HepG2 (cell line): ENCODE measurements at regions not wholly inside any gene's neighbourhood (a gene's known extent, or its start where the extent isn't known, plus 50 kb on each side); places are given as distances from the start of the nearest gene placed in this dataset.

ENCODE experiments used
- ATAC-seq: fragments of 200-7000 bp; cut with Tn5 transposase; 3 replicates; pipeline ENCODE4 v1.9.1; 2020; ENCODE audit warnings: mild to moderate bottlenecking, moderate library complexity
- BruUV-seq: library from RNA; stranded (reverse); fragments of 400-500 nt; replicated peaks from 2 replicates; lab custom pipeline; 2021; lab: Mats Ljungman, UMichigan
- CTCF ChIA-PET: fragments of 300-600 bp; formaldehyde crosslinking; extraction: SDS; loops from one replicate; lab custom pipeline; 2021; ENCODE audit warnings: low total read pairs, inconsistent platforms, low intra/inter-chr PET ratio; lab: Yijun Ruan, JAX
- POLR2A ChIA-PET: fragments of 350-600 bp; sonication (Branson Sonifier 250); formaldehyde crosslinking; loops from one replicate; lab custom pipeline; 2020; ENCODE audit warnings: antibody characterized with exemption, inconsistent platforms; lab: Yijun Ruan, JAX
- DNase-seq: peaks from one replicate; pipeline ENCODE4 v3.0.0-alpha.2; 2015; ENCODE audit warnings: low spot score
- FAIRE-seq: peaks from 3 replicates; lab custom pipeline; 2011; peaks lifted over from hg19 to GRCh38; lab: Jason Lieb, UNC
- H2AFZ ChIP-seq: one replicate; pipeline ENCODE4 v1.6.1; 2011; ENCODE audit warnings: low read length, inconsistent platforms
- H3K27ac ChIP-seq: fragments of 300-600 bp; 3 replicates; pipeline ENCODE4 v1.8.0; 2011; ENCODE audit warnings: mixed run types, mild to moderate bottlenecking, mixed read lengths, low read length, inconsistent platforms; ENCODE audit not compliant: insufficient read depth; ENCODE audit errors: extremely low read length
- H3K27me3 ChIP-seq, 2 experiments: fragments of 200-600 bp in 1 of 2; 2 replicates in 1 of 2; 3 replicates in 1 of 2; pipeline versions ENCODE4 v1.6.0 to v1.8.0; 2011; ENCODE audit warnings: low read length in 2 of 2, mild to moderate bottlenecking in 2 of 2, moderate library complexity in 2 of 2, inconsistent platforms in 1 of 2; ENCODE audit not compliant: insufficient read depth in 2 of 2, control insufficient read depth in 1 of 2
- H3K36me3 ChIP-seq, 2 experiments: fragments of 200-600 bp in 1 of 2; replicated peaks in 1 of 2; 2 replicates in 1 of 2; 3 replicates in 1 of 2; pipeline versions ENCODE4 v1.5.1 to v1.8.0; 2011; ENCODE audit warnings: low read length in 2 of 2, inconsistent platforms in 1 of 2; ENCODE audit not compliant: insufficient read depth in 2 of 2, control insufficient read depth in 1 of 2
- H3K4me1 ChIP-seq: 2 replicates; pipeline ENCODE4 v1.5.1; 2012; ENCODE audit warnings: low read length, inconsistent platforms; ENCODE audit not compliant: insufficient read depth
- H3K4me2 ChIP-seq: 2 replicates; pipeline ENCODE4 v1.6.0; 2011; ENCODE audit warnings: low read depth, low read length, inconsistent platforms
- H3K4me3 ChIP-seq, 3 experiments: fragments of 200-600 bp in 1 of 3; sonication (generic), shearing (Covaris generic) in 1 of 3; replicated peaks in 1 of 3; 2 replicates each; pipeline ENCODE4 v1.5.1; 2011 to 2016; ENCODE audit warnings: low read length in 3 of 3, inconsistent platforms in 2 of 3, low read depth in 2 of 3, mild to moderate bottlenecking in 2 of 3, control low read depth in 1 of 3, mixed read lengths in 1 of 3; ENCODE audit not compliant: insufficient read depth in 1 of 3
- H3K79me2 ChIP-seq: one replicate; pipeline ENCODE4 v1.6.1; 2011; ENCODE audit warnings: low read length, inconsistent platforms; ENCODE audit not compliant: insufficient read depth
- H3K9ac ChIP-seq: 2 replicates; pipeline ENCODE4 v1.6.0; 2011; ENCODE audit warnings: mild to moderate bottlenecking, low read depth, low read length, inconsistent platforms; ENCODE audit not compliant: insufficient read depth
- H3K9me3 ChIP-seq: 2 replicates; pipeline ENCODE4 v1.5.1; 2012; ENCODE audit warnings: mild to moderate bottlenecking, low read length
- H4K20me1 ChIP-seq: 2 replicates; pipeline ENCODE4 v1.6.0; 2011; ENCODE audit warnings: inconsistent platforms, mild to moderate bottlenecking, low read length, moderate library complexity; ENCODE audit not compliant: insufficient read depth
- CREM ChIP-seq, 2 experiments: sonication (generic) in 1 of 2; formaldehyde crosslinking in 1 of 2; IDR thresholded peaks; 2 replicates each; pipeline versions ENCODE4 v1.4.0 to v1.6.1; 2016 to 2020; ENCODE audit warnings: antibody characterized with exemption in 1 of 2, mild to moderate bottlenecking in 1 of 2, missing genetic modification reagents in 1 of 2
- DDIT3 ChIP-seq: sonication (generic); formaldehyde crosslinking; IDR thresholded peaks from 2 replicates; pipeline ENCODE4 v1.4.0; 2020; ENCODE audit warnings: mild to moderate bottlenecking, missing genetic modification reagents
- GMEB1 ChIP-seq: sonication (generic); formaldehyde crosslinking; IDR thresholded peaks from 2 replicates; pipeline ENCODE4 v1.5.1; 2020; ENCODE audit warnings: missing genetic modification reagents, mild to moderate bottlenecking, borderline replicate concordance
- KLF13 ChIP-seq: sonication (generic); formaldehyde crosslinking; IDR thresholded peaks from 2 replicates; pipeline ENCODE4 v1.4.0; 2020; ENCODE audit warnings: mild to moderate bottlenecking, missing genetic modification reagents
- SIX4 ChIP-seq: sonication (generic); formaldehyde crosslinking; IDR thresholded peaks from 2 replicates; pipeline ENCODE4 v1.4.0; 2020; ENCODE audit warnings: missing genetic modification reagents
- SKIL ChIP-seq: sonication (generic); formaldehyde crosslinking; IDR thresholded peaks from 2 replicates; pipeline ENCODE4 v1.8.0; 2022; ENCODE audit warnings: missing genetic modification reagents, mild to moderate bottlenecking, moderate library complexity, borderline replicate concordance
- TBX2 ChIP-seq: sonication (generic); formaldehyde crosslinking; IDR thresholded peaks from 2 replicates; pipeline ENCODE4 v1.5.0; 2020; ENCODE audit warnings: missing genetic modification reagents, mild to moderate bottlenecking, borderline replicate concordance
- ZFP62 ChIP-seq: sonication (generic); formaldehyde crosslinking; IDR thresholded peaks from 2 replicates; pipeline ENCODE4 v1.4.0; 2020; ENCODE audit warnings: missing genetic modification reagents
- ZFY ChIP-seq: sonication (generic); formaldehyde crosslinking; IDR thresholded peaks from 2 replicates; pipeline ENCODE4 v1.4.0; 2020; ENCODE audit warnings: missing genetic modification reagents
- ZNF138 ChIP-seq: sonication (generic); formaldehyde crosslinking; IDR thresholded peaks from 2 replicates; pipeline ENCODE4 v1.5.0; 2020; ENCODE audit warnings: mild to moderate bottlenecking, low read depth, missing genetic modification reagents
- ZNF749 ChIP-seq: sonication (generic); formaldehyde crosslinking; IDR thresholded peaks from 2 replicates; pipeline ENCODE4 v1.8.0; 2022; ENCODE audit warnings: mild to moderate bottlenecking, missing genetic modification reagents, moderate library complexity, borderline replicate concordance
- ZNF816 ChIP-seq: sonication (generic); formaldehyde crosslinking; IDR thresholded peaks from 2 replicates; pipeline ENCODE4 v1.8.0; 2022; ENCODE audit warnings: missing genetic modification reagents, mild to moderate bottlenecking, borderline replicate concordance
- WGBS: methylation state at CpG from one replicate; pipeline ENCODE4 v1.1.6; 2017; ENCODE audit warnings: low lambda C conversion rate; 5-methylcytosine and 5-hydroxymethylcytosine counted together
- in situ Hi-C: cut with HindIII; loops from 2 replicates; pipeline ENCODE4 v1.10.0; 2017; ENCODE audit warnings: low pct_unique_long_range_greater_than_20kb; ENCODE audit not compliant: extremely low pct_ligation_motif_present
- intact Hi-C: fragments of 100-400 bp; cut with micrococcal nuclease; formaldehyde crosslinking; loops from one replicate; pipeline ENCODE4 v1.10.0; 2022; ENCODE audit not compliant: unreplicated experiment
- TF ChIP-seq, protein P1 (sequence below): sonication (generic); formaldehyde crosslinking; IDR thresholded peaks from 2 replicates; pipeline ENCODE4 v1.8.0; 2022; ENCODE audit warnings: mild to moderate bottlenecking, missing genetic modification reagents, moderate library complexity

- H3K4me3 ChIP-seq: no peak overlapping the region
- BruUV-seq: no TSS peak
- H3K36me3 ChIP-seq: no peaks in the 10 kb centered on the region
- no peak for FAIRE-seq
- H4K20me1 ChIP-seq: no peaks in the 10 kb centered on the region
- intact Hi-C loops (no loop called here), in situ Hi-C loops (no loop called here)
- H3K9ac ChIP-seq: no peak overlapping the region
- no peak for DNase-seq
- ChIA-PET CTCF (no interaction called here), POLR2A (no interaction called here)
- H3K4me1 ChIP-seq: no peaks in the 10 kb centered on the region
- no peak for TF ChIP-seq TBX2
- no peak for TF ChIP-seq DDIT3 (CRISPR knock-in tag)
- TF ChIP-seq, protein P1, sequence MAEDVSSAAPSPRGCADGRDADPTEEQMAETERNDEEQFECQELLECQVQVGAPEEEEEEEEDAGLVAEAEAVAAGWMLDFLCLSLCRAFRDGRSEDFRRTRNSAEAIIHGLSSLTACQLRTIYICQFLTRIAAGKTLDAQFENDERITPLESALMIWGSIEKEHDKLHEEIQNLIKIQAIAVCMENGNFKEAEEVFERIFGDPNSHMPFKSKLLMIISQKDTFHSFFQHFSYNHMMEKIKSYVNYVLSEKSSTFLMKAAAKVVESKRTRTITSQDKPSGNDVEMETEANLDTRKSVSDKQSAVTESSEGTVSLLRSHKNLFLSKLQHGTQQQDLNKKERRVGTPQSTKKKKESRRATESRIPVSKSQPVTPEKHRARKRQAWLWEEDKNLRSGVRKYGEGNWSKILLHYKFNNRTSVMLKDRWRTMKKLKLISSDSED (CRISPR knock-in tag): no peak
- TF ChIP-seq ZFY (CRISPR knock-in tag): no peak
- TF ChIP-seq ZNF138: no peak
- no peak for TF ChIP-seq CREM (IDR thresholded peaks at IDR 0.05)
- no peak for TF ChIP-seq CREM (CRISPR knock-in tag; IDR thresholded peaks at IDR 0.05)
- TF ChIP-seq SIX4 (CRISPR knock-in tag): no peak
- no peak for TF ChIP-seq GMEB1 (CRISPR knock-in tag)
- TF ChIP-seq KLF13 (CRISPR knock-in tag): no peak
- no peak for TF ChIP-seq ZNF816
- TF ChIP-seq SKIL (CRISPR knock-in tag): no peak
- no peak for TF ChIP-seq ZFP62 (CRISPR knock-in tag)
- TF ChIP-seq ZNF749 (CRISPR knock-in tag): no peak
- no peak overlapping the region for H2AFZ ChIP-seq
- H3K79me2 ChIP-seq: no peaks in the 10 kb centered on the region
- peaks cover 3% of the 10 kb centered on the region; the same call in 1 of the 2 replicates for H3K9me3 ChIP-seq
- no peak overlapping the region for H3K4me2 ChIP-seq
- 11% methylated on average over 4 of the region's 4 CpGs for WGBS
- no peak overlapping the region for H3K27ac ChIP-seq
- H3K27me3 ChIP-seq: no peaks in the 10 kb centered on the region
- no peak for ATAC-seq
These were observed 992.0 kb upstream of the ZEB2 start for GRCh38 chr2:145511946-145512345.
